CD4-positive, alpha-beta T cell (primary cell): ENCODE measurements at regions not wholly inside any gene's neighbourhood (a gene's known extent, or its start where the extent isn't known, plus 50 kb on each side); places are given as distances from the start of the nearest gene placed in this dataset.

Experiments
- ATAC-seq: fragments of 200-7000 bp; cut with Tn5 transposase; one replicate; pipeline ENCODE4 v1.10.0; 2022; ENCODE audit warnings: mild to moderate bottlenecking; ENCODE audit not compliant: poor library complexity
- CTCF ChIA-PET: fragments of 350-600 bp; sonication (Branson Sonifier 250); formaldehyde crosslinking; loops from one replicate; lab custom pipeline; 2021; ENCODE audit warnings: antibody characterized with exemption, inconsistent platforms; lab: Charles Lee
- POLR2A ChIA-PET: fragments of 350-600 bp; sonication (Branson Sonifier 250); formaldehyde crosslinking; loops from one replicate; lab custom pipeline; 2021; ENCODE audit warnings: antibody characterized with exemption, inconsistent platforms; lab: Charles Lee
- DNase-seq, 14 experiments: peaks; one replicate each; pipeline ENCODE4 v3.0.0-alpha.2; 2013 to 2020; ENCODE audit warnings: mixed read lengths in 2 of 14
- H3K27ac ChIP-seq, 2 donors: one replicate each; pipeline versions ENCODE4 v1.5.1 to v1.7.0; 2013; ENCODE audit warnings: low read length in 2 of 2, low read depth in 1 of 2, mild to moderate bottlenecking in 1 of 2
- H3K27me3 ChIP-seq, 2 experiments: 1 replicate in 1 of 2; 2 replicates in 1 of 2; pipeline versions ENCODE4 v1.6.1 to v1.7.0; 2013; ENCODE audit warnings: low read length in 2 of 2, control low read depth in 1 of 2, mild to moderate bottlenecking in 1 of 2, moderate library complexity in 1 of 2; ENCODE audit not compliant: insufficient read depth in 2 of 2, control insufficient read depth in 1 of 2
- H3K36me3 ChIP-seq: one replicate; pipeline ENCODE4 v1.6.1; 2013; ENCODE audit warnings: low read length, control low read depth; ENCODE audit not compliant: insufficient read depth
- H3K4me1 ChIP-seq: one replicate; pipeline ENCODE4 v1.6.1; 2013; ENCODE audit warnings: low read length, control low read depth; ENCODE audit not compliant: insufficient read depth
- H3K4me3 ChIP-seq: one replicate; pipeline ENCODE4 v1.5.1; 2013; ENCODE audit warnings: mild to moderate bottlenecking, low read length, moderate library complexity
- H3K9me3 ChIP-seq, 2 experiments: 1 replicate in 1 of 2; 2 replicates in 1 of 2; pipeline versions ENCODE4 v1.6.1 to v1.7.0; 2013; ENCODE audit warnings: low read length in 2 of 2, mild to moderate bottlenecking in 2 of 2, control low read depth in 1 of 2, moderate library complexity in 1 of 2; ENCODE audit not compliant: control insufficient read depth in 1 of 2, insufficient read depth in 1 of 2
- H3K27ac Mint-ChIP-seq: one replicate; pipeline ENCODE4 v1.8.0; 2020; ENCODE audit warnings: mixed read lengths
- H3K27me3 Mint-ChIP-seq: one replicate; pipeline ENCODE4 v1.8.0; 2021; ENCODE audit warnings: mixed read lengths
- H3K36me3 Mint-ChIP-seq: one replicate; pipeline ENCODE4 v1.8.0; 2021; ENCODE audit warnings: low read depth, mixed read lengths
- H3K4me1 Mint-ChIP-seq: one replicate; pipeline ENCODE4 v1.8.0; 2021; ENCODE audit warnings: low read depth, mixed read lengths
- H3K4me3 Mint-ChIP-seq: one replicate; pipeline ENCODE4 v1.8.0; 2020; ENCODE audit warnings: mild to moderate bottlenecking, mixed read lengths
- H3K9me3 Mint-ChIP-seq: one replicate; pipeline ENCODE4 v1.8.0; 2020; ENCODE audit warnings: mixed read lengths
- intact Hi-C, 2 experiments: fragments of 100-400 bp; cut with DNase I in 1 of 2; cut with micrococcal nuclease in 1 of 2; formaldehyde crosslinking; loops; one replicate each; pipeline versions ENCODE4 v1.15.1 to v1.9.0; 2023 to 2025; cut with DNase I, micrococcal nuclease
- TF ChIP-seq, protein P1 (sequence below): fragments of 200-600 bp; IDR thresholded peaks from one replicate; pipeline ENCODE4 v1.8.0; 2022; ENCODE audit warnings: antibody characterized with exemption, mild to moderate bottlenecking

DNA sequence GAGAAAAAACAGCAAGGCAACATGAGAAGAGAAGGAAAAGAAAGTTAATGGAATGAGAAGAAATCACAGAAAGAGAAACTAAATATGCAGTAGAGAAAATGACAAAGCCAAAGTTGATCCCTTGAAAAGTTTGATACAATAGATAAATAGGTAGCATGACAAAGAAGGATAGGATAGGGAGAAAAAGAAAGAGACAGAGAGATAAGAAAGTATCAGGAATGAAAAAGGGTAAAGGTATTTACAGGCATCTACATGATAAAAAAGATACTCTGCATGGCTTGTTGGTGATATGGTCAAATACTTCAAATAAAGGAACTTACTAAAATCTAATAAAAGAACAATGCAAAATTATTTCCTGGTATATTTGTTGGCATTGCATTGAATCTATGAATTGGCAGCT, 185.5 kb upstream of the TECRL start:
- Histone ChIP-seq H3K27me3 (no peaks in the 10 kb centered on the region), H3K9me3 (peaks cover 0 to 3% of the 10 kb centered on the region in 2 experiments), H3K4me3 (no peak overlapping the region), H3K4me1 (no peaks in the 10 kb centered on the region), H3K27ac (no peak overlapping the region), H3K36me3 (no peaks in the 10 kb centered on the region)
- Mint-ChIP-seq H3K4me3 (no peak overlapping the region), H3K4me1 (no peaks in the 10 kb centered on the region), H3K9me3 (peaks cover 3% of the 10 kb centered on the region), H3K27me3 (no peaks in the 10 kb centered on the region), H3K27ac (no peak overlapping the region), H3K36me3 (no peaks in the 10 kb centered on the region)
- ChIA-PET CTCF (no interaction called here), POLR2A (no interaction called here)
- no peak for DNase-seq
- TF ChIP-seq, protein P1, sequence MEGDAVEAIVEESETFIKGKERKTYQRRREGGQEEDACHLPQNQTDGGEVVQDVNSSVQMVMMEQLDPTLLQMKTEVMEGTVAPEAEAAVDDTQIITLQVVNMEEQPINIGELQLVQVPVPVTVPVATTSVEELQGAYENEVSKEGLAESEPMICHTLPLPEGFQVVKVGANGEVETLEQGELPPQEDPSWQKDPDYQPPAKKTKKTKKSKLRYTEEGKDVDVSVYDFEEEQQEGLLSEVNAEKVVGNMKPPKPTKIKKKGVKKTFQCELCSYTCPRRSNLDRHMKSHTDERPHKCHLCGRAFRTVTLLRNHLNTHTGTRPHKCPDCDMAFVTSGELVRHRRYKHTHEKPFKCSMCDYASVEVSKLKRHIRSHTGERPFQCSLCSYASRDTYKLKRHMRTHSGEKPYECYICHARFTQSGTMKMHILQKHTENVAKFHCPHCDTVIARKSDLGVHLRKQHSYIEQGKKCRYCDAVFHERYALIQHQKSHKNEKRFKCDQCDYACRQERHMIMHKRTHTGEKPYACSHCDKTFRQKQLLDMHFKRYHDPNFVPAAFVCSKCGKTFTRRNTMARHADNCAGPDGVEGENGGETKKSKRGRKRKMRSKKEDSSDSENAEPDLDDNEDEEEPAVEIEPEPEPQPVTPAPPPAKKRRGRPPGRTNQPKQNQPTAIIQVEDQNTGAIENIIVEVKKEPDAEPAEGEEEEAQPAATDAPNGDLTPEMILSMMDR: no peak
- intact Hi-C loops: no loop called here
- ATAC-seq: no peak

DNA sequence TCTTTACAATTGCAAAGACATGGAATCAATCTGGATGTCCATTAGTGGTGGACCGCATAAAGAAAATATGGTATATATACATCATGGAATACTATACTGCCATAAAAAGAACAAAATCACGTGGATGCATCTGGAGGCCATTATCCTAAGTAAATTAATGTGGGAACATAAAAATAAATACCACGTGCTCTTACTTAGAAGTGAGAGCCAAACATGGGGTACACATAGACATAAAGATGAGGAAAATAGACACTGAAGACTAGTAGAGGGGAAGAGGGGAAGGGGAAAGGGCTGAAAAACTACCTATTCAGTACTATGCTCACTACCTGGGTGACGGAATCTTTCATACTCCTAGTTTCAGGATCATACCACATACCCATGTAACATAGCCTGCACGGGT, 179.3 kb upstream of the TECRL start:
- H3K4me1 ChIP-seq: no peaks in the 10 kb centered on the region
- no peak overlapping the region for H3K4me3 ChIP-seq
- no peak overlapping the region for H3K27ac ChIP-seq
- peaks cover 0 to 3% of the 10 kb centered on the region in 2 experiments for H3K9me3 ChIP-seq
- no peak overlapping the region for H3K27ac Mint-ChIP-seq
- DNase-seq: no peak
- H3K9me3 Mint-ChIP-seq: peaks cover 7% of the 10 kb centered on the region
- no peaks in the 10 kb centered on the region for H3K4me1 Mint-ChIP-seq
- ChIA-PET CTCF (no interaction called here), POLR2A (no interaction called here)
- TF ChIP-seq, protein P1: no peak
- H3K27me3 Mint-ChIP-seq: no peaks in the 10 kb centered on the region
- no peaks in the 10 kb centered on the region for H3K27me3 ChIP-seq
- no peak for ATAC-seq
- H3K4me3 Mint-ChIP-seq: no peak overlapping the region
- intact Hi-C loops: no loop called here
- no peaks in the 10 kb centered on the region for H3K36me3 ChIP-seq
- no peaks in the 10 kb centered on the region for H3K36me3 Mint-ChIP-seq

DNA sequence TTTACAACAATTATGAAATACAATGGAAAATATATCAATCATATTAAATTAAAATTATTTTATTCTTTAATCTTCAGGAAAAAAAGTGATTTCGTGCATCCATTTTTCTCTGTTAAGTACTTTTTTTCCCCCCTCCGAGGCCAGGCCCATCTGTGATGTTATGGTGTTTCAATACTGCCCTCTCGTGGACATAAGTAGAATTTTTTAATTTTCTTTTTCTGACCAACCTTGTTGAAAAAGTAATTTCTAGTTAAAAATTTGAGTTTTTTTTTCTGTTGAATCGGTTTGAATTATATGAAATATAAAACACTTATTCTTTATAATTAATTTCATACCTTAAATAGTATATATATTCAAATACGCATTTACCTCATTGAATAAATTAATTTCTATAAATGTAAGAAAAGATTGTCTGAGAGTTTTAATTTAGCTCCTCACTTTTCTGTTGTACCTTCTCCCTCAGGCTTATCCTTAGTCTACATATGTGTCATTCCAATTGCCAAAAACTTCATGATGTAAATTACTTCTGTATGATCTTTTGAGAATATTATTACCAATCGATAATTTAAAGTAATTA, 175.8 kb upstream of the TECRL start:
- peaks cover 4% of the 10 kb centered on the region for H3K9me3 Mint-ChIP-seq
- H3K4me3 Mint-ChIP-seq: no peak overlapping the region
- intact Hi-C loops: no loop called here
- TF ChIP-seq, protein P1: peak; percentile 62
- Histone ChIP-seq H3K27me3 (no peaks in the 10 kb centered on the region), H3K27ac (no peak overlapping the region), H3K36me3 (no peaks in the 10 kb centered on the region), H3K4me1 (no peaks in the 10 kb centered on the region), H3K9me3 (no peaks in the 10 kb centered on the region), H3K4me3 (no peak overlapping the region)
- POLR2A ChIA-PET: no interaction called here
- no peaks in the 10 kb centered on the region for H3K27me3 Mint-ChIP-seq
- no peak overlapping the region for H3K27ac Mint-ChIP-seq
- no peaks in the 10 kb centered on the region for H3K36me3 Mint-ChIP-seq
- CTCF ChIA-PET: no interaction called here
- no peaks in the 10 kb centered on the region for H3K4me1 Mint-ChIP-seq
- DNase-seq (peak in 3 of 14 experiments; percentile 6 to 25 (median 17)), ATAC-seq (no peak)
